HG02885 (cell line): ENCODE measurements at regions not wholly inside any gene's neighbourhood (a gene's known extent, or its start where the extent isn't known, plus 50 kb on each side); places are given as distances from the start of the nearest gene placed in this dataset.
A peak's percentile ranks its signal among the peaks of the same experiment; 100 is the strongest.
"Not testable (repeated sequence)": the region's sequence is repeated elsewhere in the genome, so short reads cannot be mapped to it uniquely, and the experiment has no call there.

Source experiments
- ATAC-seq: cut with Tn5 transposase; IDR thresholded peaks from one replicate; pipeline ENCODE4 v1.9.1; 2021; ENCODE audit warnings: mild to moderate bottlenecking; ENCODE audit not compliant: unreplicated experiment, poor library complexity

GRCh38 chr3:36656873-36657272, 107.5 kb downstream of the DCLK3 start:
- no peak for ATAC-seq

GRCh38 chr3:36653095-36653494, 111.3 kb downstream of the DCLK3 start:
- no peak for ATAC-seq

- no peak for ATAC-seq
Observed at GRCh38 chr3:36652104-36652503, 112.2 kb downstream of the DCLK3 start.

GRCh38 chr3:36650271-36650671, 114.1 kb downstream of the DCLK3 start:
- ATAC-seq, result no peak

- ATAC-seq, result no peak
Observed at GRCh38 chr3:36649125-36649524, 115.2 kb downstream of the DCLK3 start.

GRCh38 chr3:36648241-36649034, 115.9 kb downstream of the DCLK3 start:
- ATAC-seq, result peak; percentile 64

GRCh38 chr3:36647423-36647853, 116.9 kb downstream of the DCLK3 start:
- ATAC-seq, result no peak

- no peak for ATAC-seq
Observed at GRCh38 chr3:36643192-36643591, 121.2 kb downstream of the DCLK3 start.

- ATAC-seq, result no peak
Observed at GRCh38 chr3:36635731-36636130, 128.6 kb downstream of the DCLK3 start.

GRCh38 chr3:36633897-36634296, 130.5 kb downstream of the DCLK3 start:
- not testable (repeated sequence) for ATAC-seq

- ATAC-seq, result no peak
Observed at GRCh38 chr3:36633060-36633459, 131.3 kb downstream of the DCLK3 start.

GRCh38 chr3:36631549-36631948, 132.8 kb downstream of the DCLK3 start:
- no peak for ATAC-seq

- ATAC-seq, result no peak
Observed at GRCh38 chr3:36615861-36616260, 148.5 kb downstream of the DCLK3 start.

GRCh38 chr3:36606871-36607765, 157.2 kb downstream of the DCLK3 start:
- ATAC-seq, result no peak

GRCh38 chr3:36603423-36603822, 160.9 kb downstream of the DCLK3 start:
- ATAC-seq, result no peak

GRCh38 chr3:36600404-36600803, 163.9 kb downstream of the DCLK3 start:
- ATAC-seq, result no peak
